ENCODE measurements at regions not wholly inside any gene's neighbourhood (a gene's known extent, or its start where the extent isn't known, plus 50 kb on each side); places are given as distances from the start of the nearest gene placed in this dataset.

- TF ChIP-seq CTCF (conservative IDR thresholded peaks at IDR 0.05 in 1 of 2, IDR thresholded peaks at IDR 0.05 in 1 of 2; ENCODE audit: extremely low read depth in 1 of 2, insufficient read depth in 1 of 2, low read depth in 1 of 2, low read length in 2 of 2) (no peak), EZH2 (IDR thresholded peaks at IDR 0.05; ENCODE audit: borderline replicate concordance, low read length) (no peak)
Measured at GRCh38 chr9:78112004-78112403, 80.4 kb upstream of the GNAQ start.
